ENCODE measurements at regions not wholly inside any gene's neighbourhood (a gene's known extent, or its start where the extent isn't known, plus 50 kb on each side); places are given as distances from the start of the nearest gene placed in this dataset.

GRCh38 chr12:69189378-69189978, 49.9 kb upstream of the CPSF6 start:
- no peak for DNase-seq (ENCODE audit: low read depth)
